Heart right ventricle (tissue), 16 donors: ENCODE measurements at regions not wholly inside any gene's neighbourhood (a gene's known extent, or its start where the extent isn't known, plus 50 kb on each side); places are given as distances from the start of the nearest gene placed in this dataset.
A peak's percentile ranks its signal among the peaks of the same experiment; 100 is the strongest.

ENCODE experiments used
- ATAC-seq, 8 donors: fragments of 200-7000 bp; cut with Tn5 transposase; one replicate each; pipeline ENCODE4 v1.9.1; 2020; ENCODE audit warnings: mild to moderate bottlenecking in 8 of 8, moderate library complexity in 8 of 8, moderate number of reproducible peaks in 1 of 8
- DNase-seq, 2 donors: peaks; one replicate each; pipeline ENCODE4 v3.0.0-alpha.2; 2020
- H3K27ac ChIP-seq, 10 donors: fragments of 200-600 bp; sonication (generic) in 2 of 10; one replicate each; pipeline versions ENCODE4 v1.5.0 to v1.8.0; 2020 to 2022; ENCODE audit warnings: mild to moderate bottlenecking in 3 of 10
- H3K27me3 ChIP-seq, 7 donors: fragments of 200-600 bp; one replicate each; pipeline ENCODE4 v1.8.0; 2021 to 2022; ENCODE audit warnings: mild to moderate bottlenecking in 2 of 7
- H3K36me3 ChIP-seq, 9 donors: fragments of 200-600 bp; sonication (generic) in 1 of 9; one replicate each; pipeline versions ENCODE4 v1.5.0 to v1.8.0; 2020 to 2022; ENCODE audit warnings: mild to moderate bottlenecking in 2 of 9
- H3K4me1 ChIP-seq, 9 donors: fragments of 200-600 bp; sonication (generic) in 1 of 9; one replicate each; pipeline versions ENCODE4 v1.5.0 to v1.8.0; 2020 to 2022; ENCODE audit warnings: mild to moderate bottlenecking in 4 of 9
- H3K4me3 ChIP-seq, 10 donors: fragments of 200-600 bp; sonication (generic) in 2 of 10; one replicate each; pipeline versions ENCODE4 v1.5.0 to v1.8.0; 2020 to 2022; ENCODE audit warnings: mild to moderate bottlenecking in 7 of 10, moderate library complexity in 2 of 10
- H3K9me3 ChIP-seq, 11 donors: fragments of 200-600 bp in 10 of 11; sonication (generic) in 2 of 11; one replicate each; pipeline versions ENCODE4 v1.5.0 to v1.8.0; 2013 to 2022; ENCODE audit warnings: mild to moderate bottlenecking in 2 of 11, control low read depth in 1 of 11, moderate library complexity in 1 of 11
- WGBS, 2 donors: extraction: QIAGEN DNeasy Blood & Tissue Kit; methylation state at CpG; one replicate each; pipeline ENCODE4 v1.1.7; 2013; ENCODE audit warnings: inconsistent platforms in 1 of 2; 5-methylcytosine and 5-hydroxymethylcytosine counted together
- intact Hi-C, 10 donors: fragments of 100-400 bp; cut with DNase I; formaldehyde crosslinking; loops; one replicate each; pipeline versions ENCODE4 v1.11.1 to v1.14.2; 2022
- TF ChIP-seq, protein P1 (sequence below), 9 donors: fragments of 200-600 bp; sonication (generic) in 2 of 9; IDR thresholded peaks; one replicate each; pipeline versions ENCODE4 v1.5.0 to v1.8.0; 2021 to 2022; ENCODE audit warnings: antibody characterized with exemption in 9 of 9, mild to moderate bottlenecking in 5 of 9, moderate library complexity in 1 of 9
- donor health status: Arrhythmogenic right ventricular cardiomyopathy.
- donor health status: ischemic (EF 13 %, LVEDD 7.1; RV severe dilation, severe dysfunction).
- donor health status: healthy with polysubstance abuse.
- donor health status: DM: no; HTN: yes; CAD: no.
- donor health status: DM: no; HTN: no; CAD: no.
- donor health status: ischemic (EF 25% LVEDD 6.9; RV normal size, moderate dysfunction).
- donor health status: ischemic (EF 25% LVEDD 5.7; RV mildly dilated, moderate dysfunction).
- donor health status: healthy.
- donor health status: DM: yes; HTN: yes; CAD: no.
- donor health status: Ischemic cardiomyopathy.
- donor health status: ischemic (EF 35%, LVEDD 5.7; RV mildly dilated, moderate dysfunction).
- donor health status: nonischemic (EF 11% LVEDD 7.7; RV severe dilation, severe dysfunction).
- donor health status: DM: yes; HTN: yes; CAD: no.
- donor health status: PGD.
- donor health status: ischemic (EF 29% LVEDD 5.4; RV normal size, mild dysfunction).
- donor health status: nonischemic (EF 23%, LVEDD 6.1; RV moderate dilation, normal function).

DNA sequence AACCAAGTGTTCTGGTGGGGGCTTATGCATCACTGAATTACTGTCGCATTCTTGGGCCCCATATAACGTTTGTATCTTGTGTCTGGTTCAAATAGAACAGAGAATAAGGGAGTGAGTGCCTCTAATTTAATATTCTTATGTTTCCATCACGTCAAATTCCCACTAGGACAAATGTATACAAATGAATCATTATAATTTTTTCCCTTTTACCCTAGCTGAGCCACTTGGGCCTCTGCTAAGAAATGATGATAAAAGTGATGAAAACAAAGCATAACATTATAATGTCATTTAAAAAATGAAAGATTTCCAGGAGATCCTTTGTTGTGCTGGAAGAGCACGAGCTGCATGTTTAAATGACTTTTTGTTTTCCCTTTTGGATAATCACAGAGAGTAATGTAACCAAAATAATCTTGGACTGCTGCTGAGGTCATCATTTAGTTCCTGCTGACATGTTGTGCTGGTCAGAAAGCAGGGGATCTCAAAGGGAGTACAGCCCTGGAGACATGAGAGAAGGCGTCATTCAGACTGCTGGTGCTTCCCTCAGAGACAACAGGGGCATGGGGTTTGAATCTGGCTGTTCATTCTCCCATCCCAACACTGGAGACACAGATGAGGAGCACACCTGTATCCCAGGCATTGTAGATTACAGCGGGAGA, 105.1 kb upstream of the SCOC start:
- ATAC-seq (peak in 1 of 8 donors; percentile 56), DNase-seq (no peak)
- H3K9me3 ChIP-seq, result peaks cover 0 to 2% (median 0%) of the 10 kb centered on the region in 11 donors
- H3K4me1 ChIP-seq, result peaks cover 0 to 12% (median 0%) of the 10 kb centered on the region in 9 donors
- TF ChIP-seq, protein P1, sequence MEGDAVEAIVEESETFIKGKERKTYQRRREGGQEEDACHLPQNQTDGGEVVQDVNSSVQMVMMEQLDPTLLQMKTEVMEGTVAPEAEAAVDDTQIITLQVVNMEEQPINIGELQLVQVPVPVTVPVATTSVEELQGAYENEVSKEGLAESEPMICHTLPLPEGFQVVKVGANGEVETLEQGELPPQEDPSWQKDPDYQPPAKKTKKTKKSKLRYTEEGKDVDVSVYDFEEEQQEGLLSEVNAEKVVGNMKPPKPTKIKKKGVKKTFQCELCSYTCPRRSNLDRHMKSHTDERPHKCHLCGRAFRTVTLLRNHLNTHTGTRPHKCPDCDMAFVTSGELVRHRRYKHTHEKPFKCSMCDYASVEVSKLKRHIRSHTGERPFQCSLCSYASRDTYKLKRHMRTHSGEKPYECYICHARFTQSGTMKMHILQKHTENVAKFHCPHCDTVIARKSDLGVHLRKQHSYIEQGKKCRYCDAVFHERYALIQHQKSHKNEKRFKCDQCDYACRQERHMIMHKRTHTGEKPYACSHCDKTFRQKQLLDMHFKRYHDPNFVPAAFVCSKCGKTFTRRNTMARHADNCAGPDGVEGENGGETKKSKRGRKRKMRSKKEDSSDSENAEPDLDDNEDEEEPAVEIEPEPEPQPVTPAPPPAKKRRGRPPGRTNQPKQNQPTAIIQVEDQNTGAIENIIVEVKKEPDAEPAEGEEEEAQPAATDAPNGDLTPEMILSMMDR (IDR thresholded peaks at IDR 0.05), result no peak
- H3K27me3 ChIP-seq, result no peaks in the 10 kb centered on the region
- H3K36me3 ChIP-seq, result no peaks in the 10 kb centered on the region
- intact Hi-C loops, result no loop called here
- H3K4me3 ChIP-seq, result no peak overlapping the region
- H3K27ac ChIP-seq, result no peak overlapping the region
- WGBS, 2 donors, result 71 to 72% methylated on average over 6 of the region's 6 CpGs

DNA sequence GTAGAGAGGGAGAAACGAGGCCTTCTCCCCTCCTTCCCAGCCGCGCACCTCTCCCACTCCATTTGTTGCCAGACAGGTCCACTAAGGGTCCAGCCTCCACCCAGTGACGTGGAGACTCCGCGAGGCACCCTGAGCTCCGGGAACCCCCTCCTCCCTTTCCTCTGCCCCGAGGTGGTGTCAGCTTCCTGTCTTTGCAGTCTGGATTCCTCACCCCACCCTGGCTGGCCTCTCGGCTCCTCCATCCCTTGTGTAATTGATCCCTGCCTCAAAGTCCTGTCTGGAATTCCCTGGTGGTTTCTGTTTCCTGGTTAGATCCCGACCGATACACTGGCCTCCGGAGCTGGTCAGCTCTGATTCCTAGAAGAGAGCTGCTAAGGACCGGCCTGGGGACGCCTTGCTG, 105.9 kb upstream of the SCOC start:
- H3K9me3 ChIP-seq, result peaks cover 0 to 2% (median 0%) of the 10 kb centered on the region in 11 donors
- peak in 7 of 8 donors; percentile 11 to 78 (median 42) for ATAC-seq
- peak overlapping the region in 1 of 10 donors; percentile 26 for H3K4me3 ChIP-seq
- intact Hi-C loops, result no loop called here
- H3K36me3 ChIP-seq, result no peaks in the 10 kb centered on the region
- TF ChIP-seq, protein P1 (IDR thresholded peaks at IDR 0.05), result no peak
- H3K27ac ChIP-seq, result no peak overlapping the region
- 54 to 57% methylated on average over 14 of the region's 14 CpGs for WGBS, 2 donors
- H3K4me1 ChIP-seq, result peaks cover 0 to 12% (median 0%) of the 10 kb centered on the region in 9 donors
- DNase-seq, result no peak
- H3K27me3 ChIP-seq, result peaks cover 0 to 3% (median 0%) of the 10 kb centered on the region in 7 donors

DNA sequence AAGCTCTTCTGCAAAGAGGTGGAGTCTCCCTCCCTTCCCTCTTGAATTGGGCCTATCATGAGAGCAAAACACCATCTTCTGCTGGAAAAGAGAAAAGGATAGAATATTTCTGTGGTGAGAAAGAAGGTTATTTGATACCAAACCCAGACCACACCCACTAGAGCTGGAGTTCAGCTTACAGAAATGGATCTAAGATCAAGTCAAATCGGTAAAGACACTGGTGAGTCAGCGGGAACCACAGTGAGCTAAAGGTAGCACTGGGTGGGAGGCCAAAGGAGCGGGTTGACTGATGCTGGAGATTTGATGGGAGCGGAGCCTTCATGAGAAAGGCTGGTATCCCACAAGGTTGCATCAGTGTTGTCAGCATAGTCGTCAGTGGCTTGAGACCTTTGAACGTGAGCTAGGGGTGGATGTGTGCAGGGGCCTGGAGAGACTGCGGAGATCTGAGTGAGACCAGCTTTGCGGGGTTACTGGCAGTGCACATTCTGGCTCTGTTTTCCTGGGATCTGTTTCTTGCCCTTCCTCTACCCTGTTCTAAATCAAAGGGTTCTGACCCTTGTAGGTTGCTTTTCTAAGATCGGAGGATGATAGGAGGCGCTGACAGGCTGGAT, 106.4 kb upstream of the SCOC start:
- peaks cover 0 to 2% (median 0%) of the 10 kb centered on the region in 11 donors for H3K9me3 ChIP-seq
- intact Hi-C loops, result no loop called here
- no peak for DNase-seq

DNA sequence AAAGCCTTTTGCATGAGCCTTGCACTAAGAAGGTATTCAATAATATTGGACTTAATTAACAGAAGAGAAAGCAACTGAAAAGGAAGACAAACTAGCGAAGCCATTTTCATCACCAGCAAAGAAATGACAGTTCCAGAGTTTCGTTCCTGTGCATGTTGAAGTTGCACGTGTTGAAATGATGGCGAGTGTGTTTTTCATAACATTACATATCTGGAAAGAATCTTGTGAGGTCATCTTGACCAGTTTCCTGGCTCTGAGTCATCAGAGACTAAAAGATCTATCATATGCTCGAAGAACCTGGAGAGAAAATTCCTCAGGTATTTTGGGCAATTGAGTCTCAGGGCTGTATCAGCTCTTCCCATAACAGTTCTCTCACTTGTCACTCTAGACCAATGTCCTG, 106.2 kb upstream of the MAML3 start:
- intact Hi-C loops, result no loop called here
- 68 to 71% methylated on average over 5 of the region's 5 CpGs for WGBS, 2 donors

More for the DNA sequence above, 106.4 kb upstream of the SCOC start:
- H3K4me1 ChIP-seq, result peaks cover 0 to 12% (median 0%) of the 10 kb centered on the region in 9 donors
- no peak overlapping the region for H3K27ac ChIP-seq
- TF ChIP-seq, protein P1 (IDR thresholded peaks at IDR 0.05), result no peak
- no peaks in the 10 kb centered on the region for H3K36me3 ChIP-seq
- H3K27me3 ChIP-seq, result peaks cover 0 to 3% (median 0%) of the 10 kb centered on the region in 7 donors
- peak overlapping the region in 1 of 10 donors; percentile 26 for H3K4me3 ChIP-seq
- WGBS, 2 donors, result 92 to 94% methylated on average over 10 of the region's 10 CpGs
- peak in 1 of 8 donors; percentile 26 for ATAC-seq

More for the DNA sequence above, 106.2 kb upstream of the MAML3 start:
- no peaks in the 10 kb centered on the region for H3K36me3 ChIP-seq
- DNase-seq, result no peak
- H3K27ac ChIP-seq, result no peak overlapping the region
- peaks cover 0 to 14% (median 4%) of the 10 kb centered on the region in 9 donors for H3K4me1 ChIP-seq
- no peaks in the 10 kb centered on the region for H3K9me3 ChIP-seq
- H3K27me3 ChIP-seq, result peaks cover 0 to 3% (median 0%) of the 10 kb centered on the region in 7 donors
- no peak for ATAC-seq
- H3K4me3 ChIP-seq, result no peak overlapping the region
- TF ChIP-seq, protein P1 (IDR thresholded peaks at IDR 0.05), result no peak
